Loucy (cell line): ENCODE measurements at regions not wholly inside any gene's neighbourhood (a gene's known extent, or its start where the extent isn't known, plus 50 kb on each side); places are given as distances from the start of the nearest gene placed in this dataset.

Source experiments
- H2AFZ ChIP-seq: fragments of 200-600 bp; sonication (generic); 2 replicates; pipeline ENCODE4 v1.6.0; 2016; ENCODE audit warnings: antibody characterized with exemption, mild to moderate bottlenecking, low read length, moderate library complexity
- H3F3A ChIP-seq: fragments of 200-600 bp; 2 replicates; pipeline ENCODE4 v1.6.0; 2016; ENCODE audit warnings: antibody characterized with exemption, low read depth, mild to moderate bottlenecking
- H3K27me3 ChIP-seq: fragments of 200-600 bp; sonication (generic); 2 replicates; pipeline ENCODE4 v1.6.1; 2014; ENCODE audit warnings: low read length, mild to moderate bottlenecking; ENCODE audit not compliant: insufficient read depth, poor library complexity, severe bottlenecking
- H3K36me3 ChIP-seq: fragments of 200-600 bp; sonication (generic); 2 replicates; pipeline ENCODE4 v1.6.1; 2016; ENCODE audit warnings: low read length; ENCODE audit not compliant: insufficient read depth
- H3K4me1 ChIP-seq: fragments of 200-600 bp; sonication (generic); 2 replicates; pipeline ENCODE4 v1.5.1; 2014; ENCODE audit warnings: low read length, mild to moderate bottlenecking; ENCODE audit not compliant: insufficient read depth, poor library complexity, severe bottlenecking
- H3K4me2 ChIP-seq: fragments of 200-600 bp; sonication (generic); 2 replicates; pipeline ENCODE4 v1.6.0; 2014; ENCODE audit warnings: antibody characterized with exemption, low read length, low read depth, mild to moderate bottlenecking; ENCODE audit not compliant: poor library complexity, severe bottlenecking
- H3K4me3 ChIP-seq: fragments of 200-600 bp; sonication (generic); 2 replicates; pipeline ENCODE4 v1.5.1; 2014; ENCODE audit warnings: low read length, mild to moderate bottlenecking, mixed read lengths; ENCODE audit not compliant: poor library complexity, severe bottlenecking
- H3K79me2 ChIP-seq: fragments of 200-600 bp; sonication (generic); 2 replicates; pipeline ENCODE4 v1.6.1; 2014; ENCODE audit warnings: low read length; ENCODE audit not compliant: insufficient read depth
- H3K9ac ChIP-seq: fragments of 200-600 bp; sonication (generic); 2 replicates; pipeline ENCODE4 v1.6.0; 2014; ENCODE audit warnings: mild to moderate bottlenecking, low read depth, low read length, moderate library complexity; ENCODE audit not compliant: poor library complexity, severe bottlenecking
- H3K9me2 ChIP-seq: fragments of 200-600 bp; sonication (generic); replicated peaks from 2 replicates; pipeline ENCODE4 v1.6.1; 2016; ENCODE audit warnings: low read depth, low read length, mixed read lengths
- H3K9me3 ChIP-seq: fragments of 200-600 bp; sonication (generic); 2 replicates; pipeline ENCODE4 v1.6.1; 2014; ENCODE audit warnings: mild to moderate bottlenecking, antibody characterized with exemption, low read length, low read depth; ENCODE audit not compliant: insufficient read depth
- H4K20me1 ChIP-seq: fragments of 200-600 bp; sonication (generic); 2 replicates; pipeline ENCODE4 v1.6.0; 2014; ENCODE audit warnings: antibody characterized with exemption, low read length, mild to moderate bottlenecking; ENCODE audit not compliant: insufficient read depth, poor library complexity, severe bottlenecking
- EZH2phosphoT487 ChIP-seq: fragments of 200-600 bp; IDR thresholded peaks from 2 replicates; pipeline ENCODE4 v1.6.1; 2018; ENCODE audit warnings: antibody characterized with exemption, mild to moderate bottlenecking, moderate library complexity, borderline replicate concordance
- TF ChIP-seq, protein P1 (sequence below): fragments of 200-600 bp; sonication (generic); conservative IDR thresholded peaks from 2 replicates; pipeline ENCODE4 v1.5.1; 2014; ENCODE audit warnings: mild to moderate bottlenecking, antibody characterized with exemption, low read length

DNA sequence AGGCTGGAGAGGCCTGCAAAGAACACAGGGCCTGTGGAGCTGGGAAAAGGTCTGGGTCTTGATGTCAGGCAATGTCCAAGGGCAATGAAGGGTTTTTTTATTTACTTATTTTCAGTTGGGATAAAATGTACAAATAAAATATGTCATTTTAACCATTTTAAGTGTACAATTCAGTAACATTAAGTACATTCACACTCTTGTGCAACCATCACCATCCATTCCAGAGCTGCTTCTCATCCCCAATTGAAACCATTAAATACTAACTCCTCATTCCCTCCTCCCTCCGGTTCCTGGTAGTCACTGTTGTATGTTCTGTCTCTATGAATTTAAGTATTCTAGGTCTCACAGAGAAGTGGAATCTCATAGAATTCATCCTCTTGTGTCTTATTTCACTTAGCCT lies 444.7 kb downstream of the HS3ST3B1 start:
- no peaks in the 10 kb centered on the region for H3K79me2 ChIP-seq
- H3K4me1 ChIP-seq, result no peaks in the 10 kb centered on the region
- H2AFZ ChIP-seq, result no peak overlapping the region
- no peak overlapping the region for H3K4me3 ChIP-seq
- no peaks in the 10 kb centered on the region for H3F3A ChIP-seq
- no peaks in the 10 kb centered on the region for H3K9me2 ChIP-seq
- H3K9ac ChIP-seq, result no peak overlapping the region
- H3K9me3 ChIP-seq, result no peaks in the 10 kb centered on the region; the same call in 1 of the 2 replicates
- TF ChIP-seq, protein P1, sequence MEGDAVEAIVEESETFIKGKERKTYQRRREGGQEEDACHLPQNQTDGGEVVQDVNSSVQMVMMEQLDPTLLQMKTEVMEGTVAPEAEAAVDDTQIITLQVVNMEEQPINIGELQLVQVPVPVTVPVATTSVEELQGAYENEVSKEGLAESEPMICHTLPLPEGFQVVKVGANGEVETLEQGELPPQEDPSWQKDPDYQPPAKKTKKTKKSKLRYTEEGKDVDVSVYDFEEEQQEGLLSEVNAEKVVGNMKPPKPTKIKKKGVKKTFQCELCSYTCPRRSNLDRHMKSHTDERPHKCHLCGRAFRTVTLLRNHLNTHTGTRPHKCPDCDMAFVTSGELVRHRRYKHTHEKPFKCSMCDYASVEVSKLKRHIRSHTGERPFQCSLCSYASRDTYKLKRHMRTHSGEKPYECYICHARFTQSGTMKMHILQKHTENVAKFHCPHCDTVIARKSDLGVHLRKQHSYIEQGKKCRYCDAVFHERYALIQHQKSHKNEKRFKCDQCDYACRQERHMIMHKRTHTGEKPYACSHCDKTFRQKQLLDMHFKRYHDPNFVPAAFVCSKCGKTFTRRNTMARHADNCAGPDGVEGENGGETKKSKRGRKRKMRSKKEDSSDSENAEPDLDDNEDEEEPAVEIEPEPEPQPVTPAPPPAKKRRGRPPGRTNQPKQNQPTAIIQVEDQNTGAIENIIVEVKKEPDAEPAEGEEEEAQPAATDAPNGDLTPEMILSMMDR, result no peak
- no peak for TF ChIP-seq EZH2phosphoT487
- no peaks in the 10 kb centered on the region for H3K36me3 ChIP-seq
- H3K4me2 ChIP-seq, result no peak overlapping the region
- H3K27me3 ChIP-seq, result no peaks in the 10 kb centered on the region
- H4K20me1 ChIP-seq, result no peaks in the 10 kb centered on the region

- Histone ChIP-seq H3K79me2 (no peaks in the 10 kb centered on the region), H3K4me1 (no peaks in the 10 kb centered on the region), H3K4me2 (no peak overlapping the region), H3K9ac (no peak overlapping the region), H3K36me3 (no peaks in the 10 kb centered on the region), H4K20me1 (no peaks in the 10 kb centered on the region), H3F3A (no peaks in the 10 kb centered on the region), H3K4me3 (no peak overlapping the region), H2AFZ (no peak overlapping the region), H3K27me3 (no peaks in the 10 kb centered on the region), H3K9me2 (no peaks in the 10 kb centered on the region), H3K9me3 (no peaks in the 10 kb centered on the region; the same call in 1 of the 2 replicates)
- TF ChIP-seq, protein P1, result no peak
- TF ChIP-seq EZH2phosphoT487, result no peak
Measured at GRCh38 chr17:14744761-14745473, 444.0 kb downstream of the HS3ST3B1 start.

GRCh38 chr17:14741491-14741890 lies 440.6 kb downstream of the HS3ST3B1 start:
- Histone ChIP-seq H4K20me1 (no peaks in the 10 kb centered on the region), H3F3A (no peaks in the 10 kb centered on the region), H3K4me3 (no peak overlapping the region), H3K9me2 (no peaks in the 10 kb centered on the region), H2AFZ (no peak overlapping the region), H3K27me3 (no peaks in the 10 kb centered on the region), H3K36me3 (no peaks in the 10 kb centered on the region), H3K9ac (no peak overlapping the region), H3K9me3 (no peaks in the 10 kb centered on the region; the same call in 1 of the 2 replicates), H3K4me1 (no peaks in the 10 kb centered on the region), H3K79me2 (no peaks in the 10 kb centered on the region), H3K4me2 (no peak overlapping the region)
- TF ChIP-seq EZH2phosphoT487, result no peak
- TF ChIP-seq, protein P1, result no peak
